ENCODE measurements at regions not wholly inside any gene's neighbourhood (a gene's known extent, or its start where the extent isn't known, plus 50 kb on each side); places are given as distances from the start of the nearest gene placed in this dataset.

DNA sequence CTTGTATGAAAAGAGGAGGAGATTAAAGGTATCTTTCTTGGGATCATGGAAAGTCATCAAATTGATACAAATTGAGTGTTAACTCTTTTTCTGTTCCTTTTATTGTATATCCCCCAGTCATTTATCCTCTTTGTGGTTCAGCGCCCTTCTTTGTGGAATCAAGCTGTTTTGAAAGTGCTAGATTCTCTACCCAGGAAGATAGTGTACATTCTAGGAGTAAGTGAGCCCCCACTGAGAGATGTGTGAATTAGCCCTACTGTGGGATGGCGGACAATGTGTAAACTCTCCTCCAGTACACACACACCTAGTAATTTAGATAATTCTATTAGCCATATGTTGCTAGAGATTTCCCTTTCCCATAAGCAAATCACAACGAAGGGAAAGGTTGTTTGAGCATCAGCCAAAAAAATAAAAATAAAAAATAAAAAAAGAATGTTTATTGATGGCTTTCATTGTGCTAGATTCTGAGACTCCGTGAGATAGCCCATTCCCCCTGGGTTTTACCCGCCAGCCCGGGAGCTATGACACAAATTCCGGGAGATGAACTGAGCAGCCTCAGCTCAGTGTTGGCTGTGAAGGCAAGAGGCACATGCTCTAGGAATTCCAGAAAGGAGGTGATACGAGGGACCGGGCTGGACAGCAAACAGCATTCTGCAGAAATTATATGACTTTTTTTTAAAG is 378.4 kb upstream of the RUNX1 start:
- Histone ChIP-seq H3K9me3 (replicated peaks; ENCODE audit: control insufficient read depth, insufficient read depth, low read length) (no peaks in the 10 kb centered on the region), H3K4me1 (ENCODE audit: control insufficient read depth, extremely low read depth, insufficient read depth, low read length) (no peaks in the 10 kb centered on the region), H3K27ac (ENCODE audit: insufficient read depth, low read depth, low read length) (no peak overlapping the region), H4K20me1 (replicated peaks; ENCODE audit: control insufficient read depth, extremely low read depth, insufficient read depth, low read length) (no peaks in the 10 kb centered on the region), H3K9me1 (replicated peaks; ENCODE audit: control insufficient read depth, extremely low read depth, insufficient read depth, low read length) (no peaks in the 10 kb centered on the region), H3K9ac (replicated peaks; ENCODE audit: extremely low read depth, insufficient read depth, low read length) (no peak overlapping the region), H2AFZ (ENCODE audit: low read depth, low read length) (no peak overlapping the region), H3K27me3 (ENCODE audit: control insufficient read depth in 2 of 2, insufficient read depth in 2 of 2, low read length in 2 of 2) (peaks cover 11 to 33% of the 10 kb centered on the region in 2 experiments), H3K79me2 (ENCODE audit: control insufficient read depth, insufficient read depth, low read length) (no peaks in the 10 kb centered on the region), H3K4me2 (ENCODE audit: insufficient read depth, low read length) (no peak overlapping the region), H3K4me3 (replicated peaks in 1 of 3; ENCODE audit: insufficient read depth in 1 of 3, low read depth in 1 of 3, low read length in 3 of 3) (no peak overlapping the region), H3K36me3 (ENCODE audit: control insufficient read depth in 2 of 2, extremely low read depth in 1 of 2, insufficient read depth in 2 of 2, low read length in 2 of 2) (no peaks in the 10 kb centered on the region)
- dilution Hi-C loops (cut with MboI; ENCODE audit: extremely low pct_ligation_motif_present, low sequenced_read_pairs) (no loop called here), intact Hi-C loops (cut with micrococcal nuclease) (no loop called here)
- CTCF ChIA-PET: interaction anchor here (1.8 to 2.5 kb wide), 2 partner anchors 9 to 11 kb away, joined by 6 to 15 read pairs; no protein-coding TSS in a partner anchor
- TF ChIP-seq FOS (IDR thresholded peaks at IDR 0.05; ENCODE audit: borderline replicate concordance, insufficient read depth, low read length): no peak
- TF ChIP-seq POLR2A (IDR thresholded peaks at IDR 0.05; ENCODE audit: low read depth, low read length): no peak
- TF ChIP-seq GATA2 (IDR thresholded peaks at IDR 0.05; ENCODE audit: insufficient read depth, insufficient read length, low read depth, low read length): no peak
- TF ChIP-seq JUN (IDR thresholded peaks at IDR 0.05; ENCODE audit: borderline replicate concordance, insufficient read depth, insufficient read length, low read depth): no peak
- DNase-seq (ENCODE audit: low read depth, low spot score) (no peak), FAIRE-seq (no peak)
- no TSS peak for BruUV-seq (replicated peaks)
- POLR2A ChIA-PET: no interaction called here

DNA sequence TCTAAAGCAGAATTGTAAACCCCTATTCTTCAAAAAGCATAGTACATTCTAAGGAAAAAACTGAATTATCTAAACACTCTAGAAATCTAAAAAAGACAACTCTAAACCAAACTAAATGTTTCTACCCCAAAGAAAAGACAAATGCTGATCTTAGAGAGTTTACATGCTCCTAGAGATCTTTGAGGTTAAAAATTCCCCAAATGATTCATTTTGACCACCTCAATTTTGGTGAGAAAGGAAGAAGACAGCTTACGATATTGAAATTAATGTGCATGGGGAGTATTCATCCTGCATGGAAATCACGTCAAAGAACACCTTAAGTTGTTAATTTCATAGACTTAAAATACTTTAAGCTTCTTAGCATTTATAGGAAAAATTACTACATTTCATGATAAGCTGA is 377.8 kb upstream of the RUNX1 start:
- Histone ChIP-seq H3K9me3 (replicated peaks; ENCODE audit: control insufficient read depth, insufficient read depth, low read length) (peaks cover 2% of the 10 kb centered on the region), H3K27me3 (ENCODE audit: control insufficient read depth in 2 of 2, insufficient read depth in 2 of 2, low read length in 2 of 2) (peaks cover 11 to 33% of the 10 kb centered on the region in 2 experiments), H4K20me1 (replicated peaks; ENCODE audit: control insufficient read depth, extremely low read depth, insufficient read depth, low read length) (no peaks in the 10 kb centered on the region), H2AFZ (ENCODE audit: low read depth, low read length) (no peak overlapping the region), H3K4me2 (ENCODE audit: insufficient read depth, low read length) (no peak overlapping the region), H3K9me1 (replicated peaks; ENCODE audit: control insufficient read depth, extremely low read depth, insufficient read depth, low read length) (no peaks in the 10 kb centered on the region), H3K36me3 (ENCODE audit: control insufficient read depth in 2 of 2, extremely low read depth in 1 of 2, insufficient read depth in 2 of 2, low read length in 2 of 2) (no peaks in the 10 kb centered on the region), H3K9ac (replicated peaks; ENCODE audit: extremely low read depth, insufficient read depth, low read length) (no peak overlapping the region), H3K27ac (ENCODE audit: insufficient read depth, low read depth, low read length) (no peak overlapping the region), H3K4me1 (ENCODE audit: control insufficient read depth, extremely low read depth, insufficient read depth, low read length) (no peaks in the 10 kb centered on the region), H3K4me3 (replicated peaks in 1 of 3; ENCODE audit: insufficient read depth in 1 of 3, low read depth in 1 of 3, low read length in 3 of 3) (no peak overlapping the region), H3K79me2 (ENCODE audit: control insufficient read depth, insufficient read depth, low read length) (no peaks in the 10 kb centered on the region)
- TF ChIP-seq, protein P1, sequence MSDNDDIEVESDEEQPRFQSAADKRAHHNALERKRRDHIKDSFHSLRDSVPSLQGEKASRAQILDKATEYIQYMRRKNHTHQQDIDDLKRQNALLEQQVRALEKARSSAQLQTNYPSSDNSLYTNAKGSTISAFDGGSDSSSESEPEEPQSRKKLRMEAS (IDR thresholded peaks at IDR 0.05; ENCODE audit: insufficient read depth, insufficient read length): no peak
- TF ChIP-seq MYC (IDR thresholded peaks at IDR 0.05; ENCODE audit: low read depth, low read length): no peak
- TF ChIP-seq, protein P2, sequence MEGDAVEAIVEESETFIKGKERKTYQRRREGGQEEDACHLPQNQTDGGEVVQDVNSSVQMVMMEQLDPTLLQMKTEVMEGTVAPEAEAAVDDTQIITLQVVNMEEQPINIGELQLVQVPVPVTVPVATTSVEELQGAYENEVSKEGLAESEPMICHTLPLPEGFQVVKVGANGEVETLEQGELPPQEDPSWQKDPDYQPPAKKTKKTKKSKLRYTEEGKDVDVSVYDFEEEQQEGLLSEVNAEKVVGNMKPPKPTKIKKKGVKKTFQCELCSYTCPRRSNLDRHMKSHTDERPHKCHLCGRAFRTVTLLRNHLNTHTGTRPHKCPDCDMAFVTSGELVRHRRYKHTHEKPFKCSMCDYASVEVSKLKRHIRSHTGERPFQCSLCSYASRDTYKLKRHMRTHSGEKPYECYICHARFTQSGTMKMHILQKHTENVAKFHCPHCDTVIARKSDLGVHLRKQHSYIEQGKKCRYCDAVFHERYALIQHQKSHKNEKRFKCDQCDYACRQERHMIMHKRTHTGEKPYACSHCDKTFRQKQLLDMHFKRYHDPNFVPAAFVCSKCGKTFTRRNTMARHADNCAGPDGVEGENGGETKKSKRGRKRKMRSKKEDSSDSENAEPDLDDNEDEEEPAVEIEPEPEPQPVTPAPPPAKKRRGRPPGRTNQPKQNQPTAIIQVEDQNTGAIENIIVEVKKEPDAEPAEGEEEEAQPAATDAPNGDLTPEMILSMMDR (IDR thresholded peaks at IDR 0.05; ENCODE audit: extremely low read depth in 1 of 2, insufficient read depth in 1 of 2, low read depth in 1 of 2, low read length in 2 of 2): no peak
- TF ChIP-seq GATA2 (IDR thresholded peaks at IDR 0.05; ENCODE audit: insufficient read depth, insufficient read length, low read depth, low read length): no peak
- no peak for TF ChIP-seq EZH2 (IDR thresholded peaks at IDR 0.05; ENCODE audit: borderline replicate concordance, low read depth, low read length, severe bottlenecking)
- no peak for TF ChIP-seq FOS (IDR thresholded peaks at IDR 0.05; ENCODE audit: borderline replicate concordance, insufficient read depth, low read length)
- no peak for TF ChIP-seq JUN (IDR thresholded peaks at IDR 0.05; ENCODE audit: borderline replicate concordance, insufficient read depth, insufficient read length, low read depth)
- TF ChIP-seq POLR2A (IDR thresholded peaks at IDR 0.05; ENCODE audit: low read depth, low read length): no peak
- TF ChIP-seq POLR2AphosphoS5 (IDR thresholded peaks at IDR 0.05; ENCODE audit: insufficient read depth, low read depth, low read length): no peak
- BruUV-seq (replicated peaks): no TSS peak
- FAIRE-seq (no peak), DNase-seq (ENCODE audit: low read depth, low spot score) (no peak)
- dilution Hi-C loops (cut with MboI; ENCODE audit: extremely low pct_ligation_motif_present, low sequenced_read_pairs): no loop called here
- intact Hi-C loops (cut with micrococcal nuclease): no loop called here
- ChIA-PET CTCF (interaction anchor here (1.8 to 2.5 kb wide), 2 partner anchors 10 to 12 kb away, joined by 6 to 15 read pairs; no protein-coding TSS in a partner anchor), POLR2A (no interaction called here)

Data from endothelial cell of umbilical vein (primary cell).